ENCODE measurements at regions not wholly inside any gene's neighbourhood (a gene's known extent, or its start where the extent isn't known, plus 50 kb on each side); places are given as distances from the start of the nearest gene placed in this dataset.
A peak's percentile ranks its signal among the peaks of the same experiment; 100 is the strongest.
"Not testable (repeated sequence)": the region's sequence is repeated elsewhere in the genome, so short reads cannot be mapped to it uniquely, and the experiment has no call there.

GRCh38 chr2:125330133-125330532 is 1305.0 kb downstream of the CNTNAP5 start:
- H3K36me3 Mint-ChIP-seq (ENCODE audit: low read depth): no peaks in the 10 kb centered on the region
- TF ChIP-seq CTCF (conservative IDR thresholded peaks at IDR 0.05): no peak
- H3K4me1 Mint-ChIP-seq: no peaks in the 10 kb centered on the region
- DNase-seq (ENCODE audit: low read depth, low spot score): no peak
- no peak overlapping the region for H3K4me3 Mint-ChIP-seq
- no peaks in the 10 kb centered on the region for H3K27me3 Mint-ChIP-seq (ENCODE audit: low read depth)
- no peaks in the 10 kb centered on the region for H3K9me3 Mint-ChIP-seq
- H3K27ac Mint-ChIP-seq (ENCODE audit: unreplicated experiment): no peak overlapping the region

GRCh38 chr2:125341353-125341752 is 1314.6 kb upstream of the GYPC start:
- TF ChIP-seq CTCF (conservative IDR thresholded peaks at IDR 0.05): no peak
- Mint-ChIP-seq H3K36me3 (ENCODE audit: low read depth) (no peaks in the 10 kb centered on the region), H3K4me3 (no peak overlapping the region), H3K4me1 (no peaks in the 10 kb centered on the region), H3K27me3 (ENCODE audit: low read depth) (no peaks in the 10 kb centered on the region), H3K9me3 (peaks cover 4% of the 10 kb centered on the region), H3K27ac (ENCODE audit: unreplicated experiment) (no peak overlapping the region)
- DNase-seq (ENCODE audit: low read depth, low spot score): no peak

- not testable (repeated sequence) for H3K9me3 Mint-ChIP-seq; H3K27ac Mint-ChIP-seq (ENCODE audit: unreplicated experiment); DNase-seq (ENCODE audit: low read depth, low spot score); H3K27me3 Mint-ChIP-seq (ENCODE audit: low read depth); H3K4me1 Mint-ChIP-seq; H3K36me3 Mint-ChIP-seq (ENCODE audit: low read depth); H3K4me3 Mint-ChIP-seq
Measured at GRCh38 chr2:125353542-125353941, 1302.4 kb upstream of the GYPC start.

- Mint-ChIP-seq H3K4me3 (no peak overlapping the region), H3K4me1 (no peaks in the 10 kb centered on the region), H3K27ac (ENCODE audit: unreplicated experiment) (peak overlapping the region; percentile 48), H3K27me3 (ENCODE audit: low read depth) (no peaks in the 10 kb centered on the region), H3K36me3 (ENCODE audit: low read depth) (peaks cover 5% of the 10 kb centered on the region), H3K9me3 (peaks cover 8% of the 10 kb centered on the region)
- DNase-seq (ENCODE audit: low read depth, low spot score): no peak
- TF ChIP-seq CTCF (conservative IDR thresholded peaks at IDR 0.05): peak; percentile 42
Measured at GRCh38 chr2:125364192-125364983, 1291.6 kb upstream of the GYPC start.

- DNase-seq (ENCODE audit: low read depth, low spot score): no peak
- no peak for TF ChIP-seq CTCF (conservative IDR thresholded peaks at IDR 0.05)
- Mint-ChIP-seq H3K4me3 (no peak overlapping the region), H3K27ac (ENCODE audit: unreplicated experiment) (no peak overlapping the region), H3K9me3 (peaks cover 8% of the 10 kb centered on the region), H3K4me1 (no peaks in the 10 kb centered on the region), H3K27me3 (ENCODE audit: low read depth) (no peaks in the 10 kb centered on the region), H3K36me3 (ENCODE audit: low read depth) (peaks cover 3% of the 10 kb centered on the region)
Measured at GRCh38 chr2:125364984-125365265, 1291.0 kb upstream of the GYPC start.

GRCh38 chr2:125371867-125372266 is 1284.1 kb upstream of the GYPC start:
- no peak for DNase-seq (ENCODE audit: low read depth, low spot score)
- H3K36me3 Mint-ChIP-seq (ENCODE audit: low read depth): no peaks in the 10 kb centered on the region
- TF ChIP-seq CTCF (conservative IDR thresholded peaks at IDR 0.05): no peak
- H3K4me1 Mint-ChIP-seq: no peaks in the 10 kb centered on the region
- H3K4me3 Mint-ChIP-seq: no peak overlapping the region
- H3K27me3 Mint-ChIP-seq (ENCODE audit: low read depth): no peaks in the 10 kb centered on the region
- no peaks in the 10 kb centered on the region for H3K9me3 Mint-ChIP-seq
- H3K27ac Mint-ChIP-seq (ENCODE audit: unreplicated experiment): no peak overlapping the region

Measured in neural crest cell (in vitro differentiated cells).